ENCODE measurements at regions not wholly inside any gene's neighbourhood (a gene's known extent, or its start where the extent isn't known, plus 50 kb on each side); places are given as distances from the start of the nearest gene placed in this dataset.

- TF ChIP-seq, protein P1, sequence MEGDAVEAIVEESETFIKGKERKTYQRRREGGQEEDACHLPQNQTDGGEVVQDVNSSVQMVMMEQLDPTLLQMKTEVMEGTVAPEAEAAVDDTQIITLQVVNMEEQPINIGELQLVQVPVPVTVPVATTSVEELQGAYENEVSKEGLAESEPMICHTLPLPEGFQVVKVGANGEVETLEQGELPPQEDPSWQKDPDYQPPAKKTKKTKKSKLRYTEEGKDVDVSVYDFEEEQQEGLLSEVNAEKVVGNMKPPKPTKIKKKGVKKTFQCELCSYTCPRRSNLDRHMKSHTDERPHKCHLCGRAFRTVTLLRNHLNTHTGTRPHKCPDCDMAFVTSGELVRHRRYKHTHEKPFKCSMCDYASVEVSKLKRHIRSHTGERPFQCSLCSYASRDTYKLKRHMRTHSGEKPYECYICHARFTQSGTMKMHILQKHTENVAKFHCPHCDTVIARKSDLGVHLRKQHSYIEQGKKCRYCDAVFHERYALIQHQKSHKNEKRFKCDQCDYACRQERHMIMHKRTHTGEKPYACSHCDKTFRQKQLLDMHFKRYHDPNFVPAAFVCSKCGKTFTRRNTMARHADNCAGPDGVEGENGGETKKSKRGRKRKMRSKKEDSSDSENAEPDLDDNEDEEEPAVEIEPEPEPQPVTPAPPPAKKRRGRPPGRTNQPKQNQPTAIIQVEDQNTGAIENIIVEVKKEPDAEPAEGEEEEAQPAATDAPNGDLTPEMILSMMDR (IDR thresholded peaks at IDR 0.05): no peak
- TF ChIP-seq EP300 (IDR thresholded peaks at IDR 0.05): no peak
Observed at GRCh38 chr13:53198736-53199135, 170.1 kb downstream of the OLFM4 start.

Data from tibial nerve (tissue), 4 donors.